ENCODE measurements at regions not wholly inside any gene's neighbourhood (a gene's known extent, or its start where the extent isn't known, plus 50 kb on each side); places are given as distances from the start of the nearest gene placed in this dataset.
"Not testable (repeated sequence)": the region's sequence is repeated elsewhere in the genome, so short reads cannot be mapped to it uniquely, and the experiment has no call there.

DNA sequence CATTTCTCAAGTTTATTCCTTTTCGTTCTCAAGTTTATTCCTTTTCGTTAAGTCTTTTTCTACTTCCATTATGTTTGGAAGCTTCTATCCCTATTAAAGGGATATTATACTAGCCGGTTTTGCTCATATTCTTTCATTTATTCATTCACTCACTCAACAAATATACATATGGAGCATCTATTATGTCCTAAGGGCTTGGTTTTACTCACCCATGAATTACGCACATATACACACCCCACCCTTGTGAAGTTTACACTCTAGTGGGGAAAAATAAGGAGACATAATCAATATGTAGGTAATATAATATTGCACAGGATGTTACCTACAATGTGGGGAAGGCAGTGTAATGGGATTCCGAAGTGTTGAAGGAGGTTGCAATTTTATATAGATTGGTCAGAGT lies 90.5 kb downstream of the ACTL7B start:
- no peak for DNase-seq (ENCODE audit: low read depth)

GRCh38 chr9:108762348-108763055 lies 93.3 kb downstream of the ACTL7B start:
- no peak for DNase-seq (ENCODE audit: low read depth)

DNA sequence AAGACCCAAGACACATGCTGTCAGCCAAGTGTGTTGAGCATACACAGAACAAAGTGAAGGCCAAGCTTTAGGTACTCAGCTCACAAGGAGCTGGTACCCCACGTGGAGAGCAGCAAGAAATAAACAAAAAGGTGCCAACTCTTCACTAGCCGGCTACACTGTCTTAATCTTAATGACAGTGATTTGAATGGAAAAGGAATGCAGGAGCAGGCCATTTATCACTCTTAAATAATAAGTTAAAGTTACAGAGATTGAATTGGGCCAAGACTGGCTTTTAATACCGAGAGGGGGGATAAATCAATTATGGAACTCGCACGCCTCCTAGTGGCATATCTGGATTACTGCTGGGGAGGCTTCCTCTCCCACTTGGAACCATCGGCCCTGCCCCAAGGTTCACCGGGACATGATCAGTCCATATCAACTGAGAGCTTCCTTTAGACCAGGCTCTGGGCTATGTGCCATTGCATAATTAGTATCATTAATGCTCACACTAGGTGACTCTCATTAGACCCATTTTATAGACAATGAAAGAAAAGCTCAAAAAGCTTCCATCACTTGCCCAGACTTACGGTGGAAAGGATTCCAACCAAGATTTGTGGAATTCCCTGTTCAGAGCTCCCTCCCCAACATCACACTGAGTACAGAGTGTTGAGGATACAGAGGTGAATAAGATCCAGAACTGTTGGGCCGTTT lies 94.0 kb downstream of the ACTL7B start:
- DNase-seq (ENCODE audit: low read depth), result peak; percentile 64

- DNase-seq (ENCODE audit: low read depth), result no peak
These were observed 94.9 kb downstream of the ACTL7B start for GRCh38 chr9:108760841-108761240.

GRCh38 chr9:108759835-108760234 lies 96.0 kb downstream of the ACTL7B start:
- no peak for DNase-seq (ENCODE audit: low read depth)

DNA sequence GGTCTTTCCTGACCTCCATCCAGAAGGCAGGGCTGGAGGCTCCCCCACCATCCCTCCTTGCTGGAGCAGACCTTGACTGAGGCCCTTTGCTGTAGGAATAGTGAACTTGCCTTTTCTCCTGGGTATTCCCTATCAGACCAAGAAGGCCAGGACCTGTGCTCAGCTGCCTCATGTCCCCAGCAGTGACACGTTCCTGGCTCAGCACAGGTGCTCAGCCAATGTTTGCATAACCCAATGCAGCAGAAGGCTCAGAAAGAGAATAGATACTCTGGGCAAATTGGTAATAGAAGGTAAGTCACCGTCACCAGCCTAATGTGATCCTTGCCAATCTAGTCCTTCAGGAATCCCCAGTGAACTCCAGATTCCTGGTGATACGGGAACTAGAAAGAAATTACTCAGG lies 96.4 kb downstream of the ACTL7B start:
- DNase-seq (ENCODE audit: low read depth), result no peak

DNA sequence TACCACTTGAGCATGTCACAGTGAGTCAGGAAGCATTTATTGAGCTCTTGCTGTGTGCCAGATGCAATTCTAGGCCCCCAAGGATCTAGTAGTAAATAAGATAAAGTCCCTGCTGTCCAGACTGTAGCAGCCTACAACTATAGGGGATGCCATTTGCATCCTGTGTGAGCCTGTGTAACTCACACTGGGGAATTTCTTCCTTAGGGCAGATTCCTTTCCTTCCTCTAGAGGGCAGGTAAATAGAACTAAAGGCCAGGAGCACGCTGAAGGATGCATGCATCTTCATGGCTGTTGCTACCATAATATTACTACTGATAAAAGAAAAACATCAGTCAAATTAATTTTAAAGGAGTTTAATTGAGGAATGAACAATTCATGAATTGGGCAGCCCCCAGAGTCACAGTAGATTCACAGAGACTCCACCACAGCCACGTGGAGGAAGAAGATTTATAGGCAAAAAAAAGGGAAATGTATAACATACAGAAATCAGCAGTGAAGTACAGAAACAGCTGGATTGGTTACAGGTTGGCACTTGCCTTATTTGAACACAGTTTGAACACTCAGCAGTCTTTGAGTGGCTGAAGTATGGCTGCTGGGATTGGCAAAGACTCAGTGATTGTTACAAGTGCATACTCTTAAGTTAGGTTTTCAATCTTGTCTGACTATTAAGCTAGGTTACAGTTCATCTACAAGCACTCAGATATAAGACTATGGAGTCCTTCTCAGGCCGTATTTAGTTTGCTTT lies 98.9 kb downstream of the ACTL7B start:
- no peak for DNase-seq (ENCODE audit: low read depth)

DNA sequence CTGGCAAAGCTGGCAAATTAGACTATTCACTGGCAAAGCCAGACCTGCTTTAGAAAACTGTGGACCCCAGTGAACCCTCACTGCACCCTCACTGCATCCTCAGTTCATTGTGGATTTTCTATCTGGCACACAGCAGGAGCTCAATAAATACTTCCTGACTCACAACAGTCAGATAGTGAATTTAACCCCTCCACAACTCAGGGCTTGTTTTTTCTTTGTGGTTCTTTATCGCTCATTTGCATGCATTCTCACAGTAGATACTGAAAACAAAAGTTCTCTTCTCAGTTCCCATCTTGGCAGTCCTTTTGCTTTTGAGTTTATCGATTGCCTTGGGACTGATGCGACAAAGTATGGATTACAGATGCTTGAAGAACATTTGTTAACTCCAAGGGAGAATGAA lies 99.8 kb downstream of the ACTL7B start:
- no peak for DNase-seq (ENCODE audit: low read depth)

DNA sequence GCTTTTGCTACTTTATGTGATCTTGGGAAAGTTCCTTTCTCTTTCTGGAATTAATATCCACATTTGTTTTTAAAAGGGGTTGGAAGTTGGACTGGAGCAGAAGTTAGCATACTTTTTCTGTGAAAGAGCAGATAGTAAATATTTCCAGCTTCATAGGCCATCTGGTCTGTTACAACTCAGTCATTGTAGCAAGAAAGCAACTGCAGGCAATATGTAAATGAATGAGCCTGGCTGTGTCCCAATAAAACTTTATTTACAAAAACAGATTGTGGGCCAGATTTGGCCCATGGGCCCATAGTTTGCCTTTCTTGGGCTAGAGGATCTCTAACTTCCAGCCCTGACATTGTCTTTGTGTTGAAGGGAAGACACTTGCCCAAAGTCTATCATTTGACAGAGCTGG lies 104.4 kb downstream of the ACTL7B start:
- no peak for DNase-seq (ENCODE audit: low read depth)

- no peak for DNase-seq (ENCODE audit: low read depth)
These were observed 105.0 kb downstream of the ACTL7B start for GRCh38 chr9:108750661-108751215.

DNA sequence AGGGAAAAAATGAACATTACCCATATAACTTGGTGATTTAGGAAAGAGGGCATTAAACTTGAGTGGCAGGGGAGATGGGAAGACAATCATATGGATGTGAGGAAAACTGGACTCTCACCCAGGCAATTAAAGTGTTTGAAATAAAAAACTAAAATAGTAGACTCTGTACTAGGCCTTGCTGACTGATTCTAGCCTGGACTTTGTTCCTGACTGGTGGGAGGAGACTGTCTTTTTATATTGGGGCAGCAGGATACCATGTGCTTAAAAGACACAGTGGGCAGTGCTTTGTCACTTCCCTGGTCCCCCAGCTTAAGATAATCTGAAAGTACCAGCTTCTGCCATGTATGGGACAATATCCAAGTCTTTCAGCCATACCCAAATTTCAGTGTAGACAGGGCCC lies 107.0 kb downstream of the ACTL7B start:
- DNase-seq (ENCODE audit: low read depth), result no peak

GRCh38 chr9:108746864-108747263 lies 108.9 kb downstream of the ACTL7B start:
- DNase-seq (ENCODE audit: low read depth), result no peak

- no peak for DNase-seq (ENCODE audit: low read depth)
These were observed 109.8 kb downstream of the ACTL7B start for GRCh38 chr9:108746001-108746400.

DNA sequence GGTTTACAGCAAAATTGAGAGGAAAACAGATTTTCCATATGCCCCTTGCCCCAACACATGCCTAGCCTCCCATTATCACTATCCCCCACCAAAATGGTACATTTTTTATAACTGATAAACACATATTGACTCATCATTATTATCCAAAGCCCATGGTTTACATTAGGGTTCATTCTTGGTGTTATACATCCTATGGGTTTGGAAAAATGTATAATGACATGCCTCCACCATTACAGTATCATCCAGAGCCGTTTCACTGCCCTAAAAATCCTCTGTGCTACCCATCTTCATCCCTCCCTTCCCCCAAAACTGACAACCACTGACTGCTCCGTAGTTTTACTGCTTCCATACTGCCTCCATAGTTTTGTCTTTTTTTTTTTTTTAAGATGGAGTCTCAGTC lies 111.1 kb downstream of the ACTL7B start:
- DNase-seq (ENCODE audit: low read depth), result no peak

GRCh38 chr9:108743901-108744371 lies 111.8 kb downstream of the ACTL7B start:
- DNase-seq (ENCODE audit: low read depth), result peak; percentile 67

GRCh38 chr9:108743416-108743815 lies 112.4 kb downstream of the ACTL7B start:
- DNase-seq (ENCODE audit: low read depth), result no peak

GRCh38 chr9:108742191-108742590 lies 113.6 kb downstream of the ACTL7B start:
- no peak for DNase-seq (ENCODE audit: low read depth)

DNA sequence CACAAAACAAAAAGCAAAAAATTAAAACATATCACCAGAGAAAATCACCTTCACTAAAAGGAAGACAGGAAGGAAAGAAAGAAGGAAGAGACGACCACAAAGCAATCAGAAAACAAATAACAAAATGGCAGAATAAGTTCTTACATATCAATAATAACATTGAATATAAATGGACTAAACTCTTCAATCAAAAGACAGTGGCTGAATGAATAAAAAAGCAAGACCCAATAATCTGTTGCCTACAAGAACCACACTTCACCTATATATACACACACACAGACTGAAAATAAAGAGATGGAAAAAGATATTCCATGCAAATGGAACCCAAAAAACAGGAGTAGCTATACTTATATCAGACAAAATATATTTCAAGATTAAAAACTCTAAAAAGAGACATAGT lies 124.5 kb downstream of the ACTL7B start:
- DNase-seq (ENCODE audit: low read depth), result not testable (repeated sequence)

- peak; percentile 41 for DNase-seq (ENCODE audit: low read depth)
These were observed 128.1 kb downstream of the ACTL7B start for GRCh38 chr9:108727580-108728111.

- DNase-seq (ENCODE audit: low read depth), result no peak
These were observed 131.1 kb downstream of the ACTL7B start for GRCh38 chr9:108724652-108725051.

DNA sequence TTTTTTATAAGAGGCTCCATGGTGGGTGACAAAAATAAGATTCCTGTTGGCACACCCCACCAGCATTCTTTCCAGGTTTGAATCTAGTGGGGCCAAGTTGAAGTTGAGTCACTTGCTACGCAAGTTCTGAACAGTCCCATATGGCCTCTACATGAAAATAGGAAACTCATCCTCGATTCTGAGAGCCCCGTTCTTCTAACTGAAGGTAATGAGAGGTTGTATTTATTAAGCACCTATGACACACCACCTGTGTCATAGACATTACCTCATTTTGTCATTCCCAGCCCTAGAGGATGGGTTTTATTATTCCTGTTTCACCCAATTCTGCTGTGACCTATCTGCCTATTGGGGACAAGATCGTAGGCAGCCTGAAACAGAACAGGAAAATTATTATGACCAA lies 131.7 kb downstream of the ACTL7B start:
- no peak for DNase-seq (ENCODE audit: low read depth)

DNA sequence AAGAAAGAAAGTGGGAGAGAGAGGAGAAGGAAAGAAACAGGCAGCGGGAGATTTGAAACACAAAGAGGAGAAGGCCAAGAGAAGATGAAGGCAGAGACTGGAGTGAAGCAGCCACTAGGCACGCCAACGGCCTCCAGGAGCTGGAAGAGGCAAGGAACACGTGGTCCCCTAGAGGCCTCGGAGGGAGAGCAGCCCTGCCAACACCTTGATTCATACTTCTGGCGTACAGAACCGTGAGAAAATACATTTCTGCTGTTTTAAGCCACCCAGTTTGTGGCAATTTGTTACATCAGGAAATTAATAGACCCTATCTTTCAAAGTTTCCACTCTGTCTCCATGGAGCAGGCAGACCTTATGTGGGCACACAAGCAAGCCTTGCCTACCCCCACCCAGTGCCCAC lies 133.4 kb downstream of the ACTL7B start:
- DNase-seq (ENCODE audit: low read depth), result peak; percentile 19

All from RPMI7951 (cell line).